ENCODE measurements at regions not wholly inside any gene's neighbourhood (a gene's known extent, or its start where the extent isn't known, plus 50 kb on each side); places are given as distances from the start of the nearest gene placed in this dataset.

DNA sequence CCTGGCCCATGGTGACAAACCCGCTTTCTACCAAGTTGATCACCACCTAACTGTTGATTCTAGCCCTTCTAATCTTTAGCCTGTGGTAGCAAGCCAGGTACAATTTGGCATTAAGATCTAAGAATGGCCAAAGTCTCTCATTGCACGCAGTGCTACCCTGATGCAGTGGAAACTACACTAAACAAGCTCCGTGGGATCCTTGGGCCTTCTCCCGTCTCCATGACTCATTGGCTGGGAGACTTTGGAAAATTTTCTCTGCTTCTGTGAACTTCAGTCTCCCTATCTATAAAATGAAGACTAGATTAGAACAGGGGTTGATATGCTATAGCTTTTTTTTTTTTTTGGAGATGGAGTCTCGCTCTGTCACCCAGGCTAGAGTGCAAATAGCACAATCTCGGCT is 223.0 kb downstream of the TSHZ3 start (continued):
- TF ChIP-seq ATF3 (IDR thresholded peaks at IDR 0.05; ENCODE audit: insufficient read depth, low read depth, low read length): no peak
- no peak for TF ChIP-seq TBP (IDR thresholded peaks at IDR 0.05; ENCODE audit: low read depth, low read length)
